Osteoblast (primary cell): ENCODE measurements at regions not wholly inside any gene's neighbourhood (a gene's known extent, or its start where the extent isn't known, plus 50 kb on each side); places are given as distances from the start of the nearest gene placed in this dataset.

ENCODE experiments used
- DNase-seq: peaks from one replicate; pipeline ENCODE4 v3.0.0; 2011; ENCODE audit warnings: low spot score, mixed read lengths; ENCODE audit not compliant: insufficient read length; ENCODE audit errors: missing footprints
- H2AFZ ChIP-seq: 2 replicates; pipeline ENCODE4 v1.6.0; 2011; ENCODE audit warnings: mild to moderate bottlenecking, low read length
- H3K27ac ChIP-seq: 2 replicates; pipeline ENCODE4 v1.5.1; 2011; ENCODE audit warnings: mild to moderate bottlenecking, low read depth, low read length, moderate library complexity
- H3K27me3 ChIP-seq: 2 replicates; pipeline ENCODE4 v1.6.0; 2012; ENCODE audit warnings: mild to moderate bottlenecking, control low read depth, inconsistent platforms, low read length, moderate library complexity; ENCODE audit not compliant: insufficient read depth
- H3K36me3 ChIP-seq: 2 replicates; pipeline ENCODE4 v1.5.1; 2011; ENCODE audit warnings: mild to moderate bottlenecking, low read length, control low read depth, moderate library complexity; ENCODE audit not compliant: insufficient read depth
- H3K4me1 ChIP-seq: 2 replicates; pipeline ENCODE4 v1.5.1; 2011; ENCODE audit warnings: mild to moderate bottlenecking, low read length, control low read depth, moderate library complexity; ENCODE audit not compliant: insufficient read depth
- H3K4me2 ChIP-seq: 2 replicates; pipeline ENCODE4 v1.6.0; 2011; ENCODE audit warnings: mild to moderate bottlenecking, low read length; ENCODE audit not compliant: insufficient read depth
- H3K4me3 ChIP-seq: fragments of 200-600 bp; sonication (generic); 3 replicates; pipeline ENCODE4 v1.5.1; 2012; ENCODE audit warnings: mild to moderate bottlenecking, low read length, inconsistent platforms; ENCODE audit not compliant: insufficient read depth
- H3K79me2 ChIP-seq: 2 replicates; pipeline ENCODE4 v1.6.0; 2012; ENCODE audit warnings: mild to moderate bottlenecking, low read length, control low read depth, inconsistent platforms; ENCODE audit not compliant: insufficient read depth
- H3K9me3 ChIP-seq: 2 replicates; pipeline ENCODE4 v1.5.1; 2011; ENCODE audit warnings: low read depth, low read length, control low read depth
- H4K20me1 ChIP-seq: 2 replicates; pipeline ENCODE4 v1.6.0; 2012; ENCODE audit warnings: mild to moderate bottlenecking, low read length, control low read depth; ENCODE audit not compliant: insufficient read depth
- CTCF ChIP-seq: IDR thresholded peaks from 2 replicates; pipeline ENCODE4 v1.5.1; 2011; ENCODE audit warnings: mild to moderate bottlenecking, low read depth, low read length, moderate library complexity; ENCODE audit errors: extremely low read depth

- Histone ChIP-seq H3K27ac (peak overlapping the region; percentile 79), H3K4me2 (no peak overlapping the region), H3K79me2 (no peaks in the 10 kb centered on the region), H3K27me3 (no peaks in the 10 kb centered on the region), H3K36me3 (no peaks in the 10 kb centered on the region), H2AFZ (peak overlapping the region; percentile 30), H3K9me3 (no peaks in the 10 kb centered on the region), H4K20me1 (no peaks in the 10 kb centered on the region), H3K4me1 (peaks cover 17% of the 10 kb centered on the region), H3K4me3 (no peak overlapping the region)
- peak; percentile 59 for DNase-seq
- no peak for TF ChIP-seq CTCF
Observed at GRCh38 chr4:156169861-156170260, 216.2 kb upstream of the CTSO start.

- TF ChIP-seq CTCF: peak; percentile 90
- Histone ChIP-seq H3K36me3 (no peaks in the 10 kb centered on the region), H3K27ac (peak overlapping the region; percentile 79), H3K4me3 (no peak overlapping the region), H3K4me1 (peaks cover 17% of the 10 kb centered on the region), H3K9me3 (no peaks in the 10 kb centered on the region), H3K27me3 (no peaks in the 10 kb centered on the region), H2AFZ (peak overlapping the region; percentile 77), H3K79me2 (no peaks in the 10 kb centered on the region), H4K20me1 (no peaks in the 10 kb centered on the region), H3K4me2 (peak overlapping the region; percentile 34)
- DNase-seq: peak; percentile 31
Observed at GRCh38 chr4:156169011-156169410, 215.3 kb upstream of the CTSO start.

- no peaks in the 10 kb centered on the region for H3K79me2 ChIP-seq
- peaks cover 17% of the 10 kb centered on the region for H3K4me1 ChIP-seq
- H3K9me3 ChIP-seq: no peaks in the 10 kb centered on the region
- DNase-seq: no peak
- TF ChIP-seq CTCF: no peak
- no peak overlapping the region for H3K4me3 ChIP-seq
- H3K36me3 ChIP-seq: no peaks in the 10 kb centered on the region
- H3K27me3 ChIP-seq: no peaks in the 10 kb centered on the region
- no peak overlapping the region for H2AFZ ChIP-seq
- H3K27ac ChIP-seq: no peak overlapping the region
- H4K20me1 ChIP-seq: no peaks in the 10 kb centered on the region
- H3K4me2 ChIP-seq: no peak overlapping the region
Observed at GRCh38 chr4:156168288-156168687, 214.6 kb upstream of the CTSO start.

GRCh38 chr4:156158747-156159146 lies 205.1 kb upstream of the CTSO start:
- Histone ChIP-seq H3K4me3 (no peak overlapping the region), H4K20me1 (no peaks in the 10 kb centered on the region), H3K27ac (no peak overlapping the region), H3K79me2 (no peaks in the 10 kb centered on the region), H2AFZ (no peak overlapping the region), H3K36me3 (no peaks in the 10 kb centered on the region), H3K4me1 (no peaks in the 10 kb centered on the region), H3K9me3 (no peaks in the 10 kb centered on the region), H3K4me2 (no peak overlapping the region), H3K27me3 (no peaks in the 10 kb centered on the region)
- no peak for TF ChIP-seq CTCF
- DNase-seq: no peak
